BLaER1 treated with 17β-estradiol and CSF1 and Interleukin-3, amounts not matched to agents 10 nM and 100 nM (cell line): ENCODE measurements at regions not wholly inside any gene's neighbourhood (a gene's known extent, or its start where the extent isn't known, plus 50 kb on each side); places are given as distances from the start of the nearest gene placed in this dataset.
"Not testable (repeated sequence)": the region's sequence is repeated elsewhere in the genome, so short reads cannot be mapped to it uniquely, and the experiment has no call there.

Experiments
- H3K27ac ChIP-seq, 11 experiments: shearing (Covaris generic); formaldehyde crosslinking; 2 replicates each; pipeline ENCODE4 v1.8.1; 2022
- H3K27me3 ChIP-seq, 11 experiments: shearing (Covaris generic); formaldehyde crosslinking; 2 replicates each; pipeline ENCODE4 v1.8.1; 2022
- H3K36me3 ChIP-seq, 11 experiments: shearing (Covaris generic); formaldehyde crosslinking; 2 replicates each; pipeline ENCODE4 v1.8.1; 2022
- H3K4me1 ChIP-seq, 10 experiments: shearing (Covaris generic); formaldehyde crosslinking; 2 replicates each; pipeline ENCODE4 v1.8.1; 2022
- H3K4me2 ChIP-seq, 11 experiments: shearing (Covaris generic); formaldehyde crosslinking; 2 replicates each; pipeline ENCODE4 v1.8.1; 2022
- H3K4me3 ChIP-seq, 10 experiments: shearing (Covaris generic); formaldehyde crosslinking; 2 replicates each; pipeline ENCODE4 v1.8.1; 2022
- H3K9ac ChIP-seq, 11 experiments: shearing (Covaris generic); formaldehyde crosslinking; 2 replicates each; pipeline ENCODE4 v1.8.1; 2022
- H3K9me3 ChIP-seq, 11 experiments: shearing (Covaris generic); formaldehyde crosslinking; replicated peaks in 1 of 11; 2 replicates each; pipeline ENCODE4 v1.8.1; 2022
- H4K20me1 ChIP-seq, 11 experiments: shearing (Covaris generic); formaldehyde crosslinking; 2 replicates each; pipeline ENCODE4 v1.8.1; 2022
- Cebpa-rat ChIP-seq, 11 experiments: shearing (Covaris generic); IDR thresholded peaks; 2 replicates each; pipeline ENCODE4 v1.8.1; 2022

- Histone ChIP-seq H3K4me1 (peaks cover 0 to 11% (median 8%) of the 10 kb centered on the region in 10 experiments; a peak in 16 of 20 replicates), H3K4me2 (peak overlapping the region; percentile 3 to 66 (median 49); a peak in 18 of 22 replicates), H3K27ac (no peak overlapping the region), H3K36me3 (no peaks in the 10 kb centered on the region), H3K9ac (no peak overlapping the region), H3K9me3 (peaks cover 10 to 18% (median 12%) of the 10 kb centered on the region in 11 experiments), H4K20me1 (no peaks in the 10 kb centered on the region), H3K27me3 (no peaks in the 10 kb centered on the region), H3K4me3 (no peak overlapping the region)
- TF ChIP-seq Cebpa-rat (IDR thresholded peaks at IDR 0.05): no peak
Observed at GRCh38 chr6:48994811-48995210, 468.2 kb downstream of the MMUT start.

GRCh38 chr6:48990739-48991138 lies 472.3 kb downstream of the MMUT start:
- Histone ChIP-seq H3K27ac (no peak overlapping the region), H4K20me1 (no peaks in the 10 kb centered on the region), H3K9ac (no peak overlapping the region), H3K4me3 (no peak overlapping the region), H3K4me2 (no peak overlapping the region), H3K9me3 (peaks cover 33 to 44% (median 37%) of the 10 kb centered on the region in 11 experiments), H3K36me3 (no peaks in the 10 kb centered on the region), H3K4me1 (peaks cover 0 to 19% (median 17%) of the 10 kb centered on the region in 10 experiments; a peak in 17 of 20 replicates), H3K27me3 (no peaks in the 10 kb centered on the region)
- no peak for TF ChIP-seq Cebpa-rat (IDR thresholded peaks at IDR 0.05)

- Histone ChIP-seq H3K4me3 (no peak overlapping the region), H3K9ac (no peak overlapping the region), H3K4me2 (peak overlapping the region in 1 of 11 experiments; percentile 66; a peak in 1 of 22 replicates), H4K20me1 (no peaks in the 10 kb centered on the region), H3K27ac (no peak overlapping the region), H3K27me3 (no peaks in the 10 kb centered on the region), H3K9me3 (peaks cover 45 to 68% (median 53%) of the 10 kb centered on the region in 11 experiments), H3K36me3 (no peaks in the 10 kb centered on the region), H3K4me1 (peaks cover 0 to 10% (median 10%) of the 10 kb centered on the region in 10 experiments; a peak in 16 of 20 replicates)
- TF ChIP-seq Cebpa-rat (IDR thresholded peaks at IDR 0.05): no peak
Observed at GRCh38 chr6:48986845-48987244, 476.2 kb downstream of the MMUT start.

GRCh38 chr6:48986105-48986504 lies 476.9 kb downstream of the MMUT start:
- no peak for TF ChIP-seq Cebpa-rat (IDR thresholded peaks at IDR 0.05)
- no peak overlapping the region for H3K27ac ChIP-seq
- H3K9me3 ChIP-seq: peaks cover 44 to 68% (median 53%) of the 10 kb centered on the region in 11 experiments
- no peaks in the 10 kb centered on the region for H3K36me3 ChIP-seq
- peak overlapping the region in 8 of 11 experiments; percentile 30 to 66 (median 54); a peak in 16 of 22 replicates for H3K4me2 ChIP-seq
- H3K4me1 ChIP-seq: peaks cover 0 to 10% (median 10%) of the 10 kb centered on the region in 10 experiments; a peak in 16 of 20 replicates
- H3K4me3 ChIP-seq: no peak overlapping the region
- H3K27me3 ChIP-seq: no peaks in the 10 kb centered on the region
- no peak overlapping the region for H3K9ac ChIP-seq
- H4K20me1 ChIP-seq: no peaks in the 10 kb centered on the region

- H3K9me3 ChIP-seq: peaks cover 33 to 59% (median 45%) of the 10 kb centered on the region in 11 experiments
- no peaks in the 10 kb centered on the region for H3K36me3 ChIP-seq
- H3K27ac ChIP-seq: no peak overlapping the region
- H3K4me1 ChIP-seq: peaks cover 0 to 10% (median 10%) of the 10 kb centered on the region in 10 experiments; a peak in 16 of 20 replicates
- no peak overlapping the region for H3K4me2 ChIP-seq
- H3K4me3 ChIP-seq: no peak overlapping the region
- no peaks in the 10 kb centered on the region for H4K20me1 ChIP-seq
- no peak for TF ChIP-seq Cebpa-rat (IDR thresholded peaks at IDR 0.05)
- no peak overlapping the region for H3K9ac ChIP-seq
- H3K27me3 ChIP-seq: no peaks in the 10 kb centered on the region
Observed at GRCh38 chr6:48985025-48985424, 478.0 kb downstream of the MMUT start.

GRCh38 chr6:48983968-48984367 lies 479.1 kb downstream of the MMUT start:
- H4K20me1 ChIP-seq: not testable (repeated sequence)

GRCh38 chr6:48983377-48983776 lies 479.7 kb downstream of the MMUT start:
- H3K9ac ChIP-seq: no peak overlapping the region
- no peaks in the 10 kb centered on the region for H3K36me3 ChIP-seq
- peaks cover 0 to 10% (median 10%) of the 10 kb centered on the region in 10 experiments; a peak in 16 of 20 replicates for H3K4me1 ChIP-seq
- no peaks in the 10 kb centered on the region for H4K20me1 ChIP-seq
- H3K4me2 ChIP-seq: no peak overlapping the region
- no peak overlapping the region for H3K4me3 ChIP-seq
- H3K9me3 ChIP-seq: peaks cover 18 to 42% (median 28%) of the 10 kb centered on the region in 11 experiments
- H3K27ac ChIP-seq: no peak overlapping the region
- no peaks in the 10 kb centered on the region for H3K27me3 ChIP-seq
- no peak for TF ChIP-seq Cebpa-rat (IDR thresholded peaks at IDR 0.05)

More at GRCh38 chr6:48983968-48984367, 479.1 kb downstream of the MMUT start:
- H3K27ac ChIP-seq, H3K36me3 ChIP-seq, H3K9ac ChIP-seq, H3K27me3 ChIP-seq, H3K4me2 ChIP-seq, H3K4me3 ChIP-seq: not testable (repeated sequence)
- H3K9me3 ChIP-seq: peaks cover 23 to 48% (median 34%) of the 10 kb centered on the region in 11 experiments
- H3K4me1 ChIP-seq: peaks cover 0 to 10% (median 10%) of the 10 kb centered on the region in 10 experiments; a peak in 16 of 20 replicates

- H3K9me3 ChIP-seq: peaks cover 10 to 24% (median 16%) of the 10 kb centered on the region in 11 experiments
- no peak overlapping the region for H3K27ac ChIP-seq
- no peaks in the 10 kb centered on the region for H4K20me1 ChIP-seq
- no peaks in the 10 kb centered on the region for H3K4me1 ChIP-seq
- H3K4me3 ChIP-seq: no peak overlapping the region
- H3K9ac ChIP-seq: no peak overlapping the region
- H3K27me3 ChIP-seq: no peaks in the 10 kb centered on the region
- H3K4me2 ChIP-seq: no peak overlapping the region
- no peak for TF ChIP-seq Cebpa-rat (IDR thresholded peaks at IDR 0.05)
- H3K36me3 ChIP-seq: no peaks in the 10 kb centered on the region
Observed at GRCh38 chr6:48979806-48980205, 483.2 kb downstream of the MMUT start.

GRCh38 chr6:48979085-48979484 lies 484.0 kb downstream of the MMUT start:
- no peak for TF ChIP-seq Cebpa-rat (IDR thresholded peaks at IDR 0.05)
- H3K4me2 ChIP-seq: no peak overlapping the region
- H3K9ac ChIP-seq: no peak overlapping the region
- peaks cover 9 to 17% (median 10%) of the 10 kb centered on the region in 11 experiments for H3K9me3 ChIP-seq
- H3K4me1 ChIP-seq: no peaks in the 10 kb centered on the region
- H4K20me1 ChIP-seq: no peaks in the 10 kb centered on the region
- H3K27ac ChIP-seq: no peak overlapping the region
- no peaks in the 10 kb centered on the region for H3K27me3 ChIP-seq
- H3K36me3 ChIP-seq: no peaks in the 10 kb centered on the region
- H3K4me3 ChIP-seq: no peak overlapping the region

- Histone ChIP-seq H3K9me3 (peaks cover 0 to 7% (median 0%) of the 10 kb centered on the region in 11 experiments; a peak in 4 of 22 replicates), H3K36me3 (no peaks in the 10 kb centered on the region), H3K4me2 (no peak overlapping the region), H3K4me3 (no peak overlapping the region), H3K27me3 (no peaks in the 10 kb centered on the region), H3K9ac (no peak overlapping the region), H3K27ac (no peak overlapping the region), H4K20me1 (no peaks in the 10 kb centered on the region), H3K4me1 (no peaks in the 10 kb centered on the region)
- no peak for TF ChIP-seq Cebpa-rat (IDR thresholded peaks at IDR 0.05)
Observed at GRCh38 chr6:48978016-48978415, 485.0 kb downstream of the MMUT start.
